Body of pancreas (tissue), 4 donors: ENCODE measurements at regions not wholly inside any gene's neighbourhood (a gene's known extent, or its start where the extent isn't known, plus 50 kb on each side); places are given as distances from the start of the nearest gene placed in this dataset.

Experiments used
- CTCF ChIP-seq, 7 experiments: fragments of 450-650 bp in 4 of 7; fragments of 200-600 bp in 3 of 7; sonication (generic) in 3 of 7; IDR thresholded peaks; one replicate each; pipeline ENCODE4 v1.5.1; 2016 to 2019; ENCODE audit warnings: antibody characterized with exemption in 7 of 7
- POLR2A ChIP-seq, 3 donors: fragments of 450-650 bp; IDR thresholded peaks; one replicate each; pipeline ENCODE4 v1.6.1; 2016; ENCODE audit warnings: antibody characterized with exemption in 3 of 3, mild to moderate bottlenecking in 2 of 3

GRCh38 chr9:107869111-107869510 lies 379.5 kb upstream of the KLF4 start:
- no peak for TF ChIP-seq CTCF (IDR thresholded peaks at IDR 0.05)
- no peak for TF ChIP-seq POLR2A (IDR thresholded peaks at IDR 0.05)
